ENCODE measurements at regions not wholly inside any gene's neighbourhood (a gene's known extent, or its start where the extent isn't known, plus 50 kb on each side); places are given as distances from the start of the nearest gene placed in this dataset.

GRCh38 chr2:100759901-100760300 lies 60.0 kb upstream of the NPAS2 start:
- no peak for FAIRE-seq

GRCh38 chr2:100761365-100761764 lies 58.6 kb upstream of the NPAS2 start:
- FAIRE-seq (no peak), DNase-seq (ENCODE audit: low spot score) (no peak)

More at GRCh38 chr2:100759901-100760300, 60.0 kb upstream of the NPAS2 start:
- no peak for DNase-seq (ENCODE audit: low spot score)

GRCh38 chr2:100764430-100764829 lies 55.5 kb upstream of the NPAS2 start:
- FAIRE-seq: no peak
- DNase-seq (ENCODE audit: low spot score): no peak

- FAIRE-seq: peak; percentile 73
- DNase-seq (ENCODE audit: low spot score): no peak
Measured at GRCh38 chr2:100765481-100765880, 54.5 kb upstream of the NPAS2 start.

- DNase-seq (ENCODE audit: low spot score) (no peak), FAIRE-seq (no peak)
Measured at GRCh38 chr2:100766256-100766655, 53.7 kb upstream of the NPAS2 start.

- no peak for DNase-seq (ENCODE audit: low spot score)
- FAIRE-seq: no peak
Measured at GRCh38 chr2:100766806-100767205, 53.1 kb upstream of the NPAS2 start.

- peak; percentile 74 for FAIRE-seq
- DNase-seq (ENCODE audit: low spot score): peak; percentile 60
Measured at GRCh38 chr2:100767224-100767653, 52.7 kb upstream of the NPAS2 start.

GRCh38 chr2:100767810-100768806 lies 51.8 kb upstream of the NPAS2 start:
- no peak for DNase-seq (ENCODE audit: low spot score)
- FAIRE-seq: peak; percentile 68

All from urothelium cell line (cell line).